H9 (cell line): ENCODE measurements at regions not wholly inside any gene's neighbourhood (a gene's known extent, or its start where the extent isn't known, plus 50 kb on each side); places are given as distances from the start of the nearest gene placed in this dataset.

ENCODE experiments used
- DNase-seq: peaks from one replicate; pipeline ENCODE4 v3.0.0-alpha.2; 2017
- H2AFZ ChIP-seq: one replicate; pipeline ENCODE4 v1.6.1; 2013; ENCODE audit warnings: mild to moderate bottlenecking, low read length, control low read depth, moderate library complexity
- H2AK5ac ChIP-seq: 2 replicates; pipeline ENCODE4 v1.6.1; 2013; ENCODE audit warnings: low read length, control low read depth, mixed read lengths; ENCODE audit not compliant: insufficient read length
- H2BK120ac ChIP-seq: one replicate; pipeline ENCODE4 v1.6.1; 2013; ENCODE audit warnings: low read depth, mild to moderate bottlenecking, low read length, control low read depth, inconsistent platforms; ENCODE audit not compliant: poor library complexity, severe bottlenecking
- H2BK12ac ChIP-seq: 2 replicates; pipeline ENCODE4 v1.6.1; 2013; ENCODE audit warnings: low read length, control low read depth, mixed read lengths, low read depth; ENCODE audit not compliant: insufficient read length
- H2BK15ac ChIP-seq: 2 replicates; pipeline ENCODE4 v1.6.1; 2013; ENCODE audit warnings: low read depth, low read length, control low read depth
- H2BK20ac ChIP-seq: one replicate; pipeline ENCODE4 v1.6.1; 2013; ENCODE audit warnings: low read depth, mild to moderate bottlenecking, low read length, control low read depth, inconsistent platforms; ENCODE audit not compliant: poor library complexity, severe bottlenecking
- H2BK5ac ChIP-seq: 2 replicates; pipeline ENCODE4 v1.6.1; 2013; ENCODE audit warnings: low read length, control low read depth, mixed read lengths; ENCODE audit not compliant: insufficient read length
- H3K14ac ChIP-seq: 2 replicates; pipeline ENCODE4 v1.6.1; 2013; ENCODE audit warnings: low read length, control low read depth; ENCODE audit not compliant: insufficient read depth
- H3K18ac ChIP-seq: 2 replicates; pipeline ENCODE4 v1.6.1; 2013; ENCODE audit warnings: low read depth, mild to moderate bottlenecking, mixed read lengths, low read length, control low read depth; ENCODE audit not compliant: insufficient read length
- H3K23ac ChIP-seq: 2 replicates; pipeline ENCODE4 v1.6.1; 2013; ENCODE audit warnings: low read length, control low read depth, mixed read lengths, low read depth; ENCODE audit not compliant: insufficient read length
- H3K23me2 ChIP-seq: 2 replicates; pipeline ENCODE4 v1.6.1; 2013; ENCODE audit warnings: low read depth, mild to moderate bottlenecking, mixed read lengths, low read length, control low read depth; ENCODE audit not compliant: insufficient read length, poor library complexity, severe bottlenecking
- H3K27ac ChIP-seq: 2 replicates; pipeline ENCODE4 v1.5.1; 2013; ENCODE audit warnings: low read length, control low read depth, mixed read lengths, low read depth; ENCODE audit not compliant: insufficient read length
- H3K27me3 ChIP-seq: 2 replicates; pipeline ENCODE4 v1.6.1; 2013; ENCODE audit warnings: low read length, control low read depth, inconsistent platforms; ENCODE audit not compliant: insufficient read depth
- H3K4ac ChIP-seq: 2 replicates; pipeline ENCODE4 v1.6.1; 2013; ENCODE audit warnings: low read depth, mild to moderate bottlenecking, control low read depth, inconsistent platforms, low read length, moderate library complexity
- H3K4me1 ChIP-seq: 2 replicates; pipeline ENCODE4 v1.6.1; 2013; ENCODE audit warnings: low read length, control low read depth, inconsistent platforms; ENCODE audit not compliant: insufficient read depth
- H3K4me2 ChIP-seq: 2 replicates; pipeline ENCODE4 v1.6.1; 2013; ENCODE audit warnings: low read length, control low read depth, mixed read lengths; ENCODE audit not compliant: insufficient read length, insufficient read depth
- H3K56ac ChIP-seq: 2 replicates; pipeline ENCODE4 v1.6.1; 2013; ENCODE audit warnings: low read depth, mild to moderate bottlenecking, mixed read lengths, low read length, control low read depth; ENCODE audit not compliant: insufficient read length
- H3K79me1 ChIP-seq: 2 replicates; pipeline ENCODE4 v1.6.1; 2013; ENCODE audit warnings: low read depth, mild to moderate bottlenecking, moderate library complexity, low read length, control low read depth, inconsistent platforms; ENCODE audit not compliant: insufficient read depth, poor library complexity, severe bottlenecking
- H3K79me2 ChIP-seq: 2 replicates; pipeline ENCODE4 v1.6.1; 2013; ENCODE audit warnings: low read length, control low read depth, inconsistent platforms; ENCODE audit not compliant: insufficient read depth
- H3K9ac ChIP-seq: 2 replicates; pipeline ENCODE4 v1.6.1; 2013; ENCODE audit warnings: low read length, control low read depth, mixed read lengths; ENCODE audit not compliant: insufficient read length; ENCODE audit errors: extremely low read depth
- H3K9me3 ChIP-seq: one replicate; pipeline ENCODE4 v1.6.1; 2013; ENCODE audit warnings: low read depth, low read length, inconsistent platforms; ENCODE audit not compliant: control insufficient read depth
- H3T11ph ChIP-seq: one replicate; pipeline ENCODE4 v1.6.1; 2013; ENCODE audit warnings: mild to moderate bottlenecking, low read length, control low read depth, inconsistent platforms
- H4K20me1 ChIP-seq: one replicate; pipeline ENCODE4 v1.6.1; 2013; ENCODE audit not compliant: control insufficient read depth, insufficient read length, insufficient read depth
- H4K5ac ChIP-seq: 2 replicates; pipeline ENCODE4 v1.6.1; 2013; ENCODE audit warnings: low read depth, mild to moderate bottlenecking, mixed read lengths, low read length, control low read depth; ENCODE audit not compliant: insufficient read length
- H4K8ac ChIP-seq: replicated peaks from 2 replicates; pipeline ENCODE4 v1.6.1; 2013; ENCODE audit warnings: low read length, control low read depth, mixed read lengths, low read depth; ENCODE audit not compliant: insufficient read length
- H4K91ac ChIP-seq: 2 replicates; pipeline ENCODE4 v1.6.1; 2013; ENCODE audit warnings: low read depth, mild to moderate bottlenecking, moderate library complexity, mixed read lengths, low read length, control low read depth; ENCODE audit not compliant: insufficient read length
- H3K27ac Mint-ChIP-seq, 3 experiments: 2 replicates in 2 of 3; 3 replicates in 1 of 3; pipeline ENCODE4 v1.8.0; 2020 to 2021; ENCODE audit warnings: mixed read lengths in 3 of 3, mild to moderate bottlenecking in 1 of 3, moderate library complexity in 1 of 3
- H3K27me3 Mint-ChIP-seq: 2 replicates; pipeline ENCODE4 v1.8.0; 2021; ENCODE audit warnings: low read depth, mild to moderate bottlenecking, moderate library complexity, mixed read lengths
- H3K36me3 Mint-ChIP-seq, 3 experiments: 2 replicates in 2 of 3; 3 replicates in 1 of 3; pipeline ENCODE4 v1.8.0; 2020 to 2021; ENCODE audit warnings: low read depth in 3 of 3, mixed read lengths in 3 of 3; ENCODE audit not compliant: insufficient read depth in 1 of 3
- H3K4me1 Mint-ChIP-seq, 2 experiments: 2 replicates each; pipeline ENCODE4 v1.8.0; 2020; ENCODE audit warnings: mixed read lengths in 2 of 2
- H3K4me3 Mint-ChIP-seq, 2 experiments: 2 replicates in 1 of 2; 3 replicates in 1 of 2; pipeline ENCODE4 v1.8.0; 2020 to 2021; ENCODE audit warnings: mild to moderate bottlenecking in 2 of 2, mixed read lengths in 2 of 2, moderate library complexity in 1 of 2
- H3K9me3 Mint-ChIP-seq, 2 experiments: 2 replicates in 1 of 2; 3 replicates in 1 of 2; pipeline ENCODE4 v1.8.0; 2020; ENCODE audit warnings: mild to moderate bottlenecking in 2 of 2, mixed read lengths in 2 of 2, moderate library complexity in 1 of 2
- CTCF ChIP-seq: fragments of 200-600 bp; sonication (generic); conservative IDR thresholded peaks from 3 replicates; pipeline ENCODE4 v1.8.0; 2021; ENCODE audit warnings: antibody characterized with exemption, mild to moderate bottlenecking
- WGBS: extraction: QIAGEN DNeasy Blood & Tissue Kit; methylation state at CpG from one replicate; pipeline ENCODE4 v1.1.7; 2013; ENCODE audit warnings: missing lambda C conversion rate, low lambda C conversion rate, mixed read lengths; ENCODE audit not compliant: insufficient read length; ENCODE audit errors: extremely low coverage; 5-methylcytosine and 5-hydroxymethylcytosine counted together

GRCh38 chr4:38510201-38510600 lies 153.8 kb upstream of the KLF3 start:
- H3K27me3 Mint-ChIP-seq, result peaks cover 1% of the 10 kb centered on the region
- Histone ChIP-seq H3K14ac (no peak overlapping the region), H3T11ph (no peak overlapping the region), H3K79me1 (no peaks in the 10 kb centered on the region), H3K27me3 (no peaks in the 10 kb centered on the region), H2AFZ (no peak overlapping the region), H4K20me1 (no peaks in the 10 kb centered on the region), H2BK120ac (no peak overlapping the region), H3K4me2 (no peak overlapping the region), H4K5ac (no peak overlapping the region), H3K9ac (no peak overlapping the region), H4K91ac (no peak overlapping the region), H4K8ac (no peak overlapping the region), H2BK15ac (no peak overlapping the region), H3K9me3 (no peaks in the 10 kb centered on the region), H3K18ac (no peak overlapping the region), H3K23me2 (no peaks in the 10 kb centered on the region), H3K56ac (no peak overlapping the region), H2BK12ac (no peak overlapping the region), H3K79me2 (no peaks in the 10 kb centered on the region), H3K23ac (no peak overlapping the region), H2BK20ac (no peak overlapping the region), H3K27ac (no peak overlapping the region), H2BK5ac (no peak overlapping the region), H2AK5ac (no peak overlapping the region), H3K4me1 (0 out of 2 replicates have a peak, but pooled peaks cover 7% of the 10 kb centered on the region), H3K4ac (no peak overlapping the region)
- H3K27ac Mint-ChIP-seq, result no peak overlapping the region
- no peak for TF ChIP-seq CTCF
- no peak for DNase-seq
- no CpG with 5 or more reads among the region's 2 CpGs for WGBS
- H3K4me3 Mint-ChIP-seq, result no peak overlapping the region
- peaks cover 18 to 24% of the 10 kb centered on the region in 2 experiments for H3K4me1 Mint-ChIP-seq
- H3K9me3 Mint-ChIP-seq, result no peaks in the 10 kb centered on the region; a peak in 1 of 5 replicates
- H3K36me3 Mint-ChIP-seq, result peaks cover 1 to 4% (median 3%) of the 10 kb centered on the region in 3 experiments; a peak in 3 of 7 replicates
